ENCODE measurements at regions not wholly inside any gene's neighbourhood (a gene's known extent, or its start where the extent isn't known, plus 50 kb on each side); places are given as distances from the start of the nearest gene placed in this dataset.
A peak's percentile ranks its signal among the peaks of the same experiment; 100 is the strongest.

DNA sequence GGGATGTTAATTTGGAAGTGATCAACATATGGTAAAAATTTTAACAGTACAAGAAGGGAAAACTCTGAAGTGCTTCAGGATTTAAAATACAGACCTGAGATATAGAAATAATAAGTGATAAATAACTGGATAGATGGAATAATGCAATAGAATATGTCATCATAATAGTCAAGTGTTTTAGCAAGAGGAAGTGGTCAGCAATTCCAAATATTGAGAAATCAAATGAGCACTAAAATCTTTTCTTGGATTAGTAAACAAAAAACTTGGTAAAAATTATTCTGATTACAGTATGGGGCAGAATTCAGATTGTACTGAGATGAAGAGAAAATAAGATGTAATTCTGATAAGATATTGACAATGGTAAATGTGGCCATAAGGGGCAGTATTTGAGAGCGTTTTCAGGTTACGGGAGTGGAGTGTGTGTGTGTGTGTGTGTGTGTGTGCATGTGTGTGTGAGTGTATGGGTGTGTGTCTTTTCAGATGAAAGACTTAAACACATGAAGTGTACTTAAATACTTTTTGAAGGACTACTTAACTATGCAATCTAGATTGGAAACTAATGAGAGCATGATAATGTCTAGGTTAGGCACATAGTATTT is 217.9 kb upstream of the ITGA4 start:
- Mint-ChIP-seq H3K4me3 (no peak overlapping the region), H3K9me3 (peaks cover 3% of the 10 kb centered on the region), H3K27me3 (no peaks in the 10 kb centered on the region), H3K4me1 (peaks cover 20% of the 10 kb centered on the region), H3K27ac (no peak overlapping the region), H3K36me3 (no peaks in the 10 kb centered on the region)
- ATAC-seq, result no peak

DNA sequence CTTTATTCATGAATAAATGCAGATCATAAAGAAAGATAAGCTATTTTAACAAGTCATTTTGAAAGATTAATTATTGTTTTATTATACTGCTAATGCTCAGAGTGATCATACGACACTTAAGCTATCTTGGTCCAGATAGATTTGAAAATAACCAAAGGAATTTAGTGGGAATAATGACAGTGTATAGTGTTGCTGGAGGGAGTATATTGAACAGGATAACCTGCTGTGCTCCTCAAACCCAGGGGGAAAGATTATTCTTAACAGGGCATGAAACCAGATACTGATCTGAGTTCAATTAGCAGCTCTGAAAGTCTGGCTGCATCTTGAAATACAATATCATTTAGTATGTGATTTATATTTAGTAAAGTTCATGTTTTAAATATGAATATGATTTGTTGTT is 216.3 kb upstream of the ITGA4 start:
- Mint-ChIP-seq H3K9me3 (peaks cover 3% of the 10 kb centered on the region), H3K36me3 (no peaks in the 10 kb centered on the region), H3K4me3 (no peak overlapping the region), H3K27ac (no peak overlapping the region), H3K4me1 (peaks cover 18% of the 10 kb centered on the region), H3K27me3 (no peaks in the 10 kb centered on the region)
- no peak for ATAC-seq

DNA sequence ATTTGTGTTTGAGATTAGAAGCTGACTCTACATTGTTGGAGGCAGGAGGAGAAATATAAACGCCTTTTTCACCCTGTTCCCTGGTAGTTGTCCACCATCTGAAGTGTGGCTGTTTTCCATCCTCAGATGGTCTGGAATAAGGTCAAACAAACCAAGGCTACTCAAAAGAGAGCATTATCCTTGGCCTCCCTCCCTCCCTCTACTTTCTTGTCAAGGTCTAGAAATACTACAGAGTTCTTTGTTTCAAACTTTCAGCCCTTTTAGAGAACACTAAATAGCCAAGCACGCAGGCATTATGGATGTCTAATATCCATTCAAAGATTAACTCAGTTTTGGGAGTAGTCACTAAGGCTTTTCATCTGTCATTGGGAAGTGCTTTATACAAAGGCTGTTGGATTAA is 215.8 kb upstream of the ITGA4 start:
- Mint-ChIP-seq H3K36me3 (no peaks in the 10 kb centered on the region), H3K27ac (no peak overlapping the region), H3K4me1 (peaks cover 13% of the 10 kb centered on the region), H3K4me3 (no peak overlapping the region), H3K27me3 (no peaks in the 10 kb centered on the region), H3K9me3 (peaks cover 3% of the 10 kb centered on the region)
- ATAC-seq, result no peak

DNA sequence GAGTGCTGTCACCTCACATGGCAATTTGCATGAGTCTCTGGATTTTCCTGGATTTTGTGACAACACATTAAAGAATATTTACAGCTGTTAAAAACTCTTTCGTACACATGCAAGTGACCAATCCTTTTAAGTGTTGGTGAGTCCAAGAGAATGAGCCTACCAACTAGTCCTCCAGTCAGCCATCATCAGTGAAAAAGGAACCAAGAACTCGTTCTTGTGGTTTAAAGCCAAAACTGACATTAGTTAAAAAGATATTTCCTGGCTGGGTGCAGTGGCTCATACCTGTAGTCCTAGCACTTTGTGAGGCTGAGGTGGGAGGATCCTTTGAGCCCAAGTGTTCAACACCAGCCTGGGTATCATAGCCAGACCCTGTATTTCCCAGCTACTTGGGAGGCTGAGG is 215.4 kb upstream of the ITGA4 start:
- H3K4me3 Mint-ChIP-seq, result no peak overlapping the region

DNA sequence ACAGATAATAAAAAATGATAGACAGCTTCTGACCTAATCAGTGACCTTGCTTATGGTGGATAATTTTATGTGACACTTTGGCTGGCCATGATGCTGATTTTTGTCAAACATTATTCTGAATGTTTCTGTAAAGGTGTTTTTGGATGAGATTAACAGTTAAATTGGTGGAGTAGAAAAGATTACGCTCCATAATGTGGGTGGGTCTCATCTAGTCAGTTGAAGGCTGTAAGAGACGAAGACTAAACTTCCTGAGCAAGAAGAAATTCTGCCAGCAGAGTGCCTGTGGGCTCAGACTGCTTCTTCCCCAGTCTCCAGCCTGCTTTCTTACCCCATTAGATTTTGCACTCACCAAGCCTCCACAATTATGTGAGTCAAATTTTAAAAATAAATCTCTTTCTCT is 214.9 kb upstream of the ITGA4 start:
- Mint-ChIP-seq H3K27me3 (no peaks in the 10 kb centered on the region), H3K4me3 (no peak overlapping the region), H3K36me3 (no peaks in the 10 kb centered on the region), H3K9me3 (peaks cover 1% of the 10 kb centered on the region), H3K27ac (no peak overlapping the region), H3K4me1 (peaks cover 8% of the 10 kb centered on the region)
- no peak for ATAC-seq

More for the DNA sequence above, 215.4 kb upstream of the ITGA4 start:
- Mint-ChIP-seq H3K4me1 (peaks cover 12% of the 10 kb centered on the region), H3K36me3 (no peaks in the 10 kb centered on the region), H3K27me3 (no peaks in the 10 kb centered on the region), H3K9me3 (peaks cover 3% of the 10 kb centered on the region), H3K27ac (no peak overlapping the region)
- ATAC-seq, result peak; percentile 58

DNA sequence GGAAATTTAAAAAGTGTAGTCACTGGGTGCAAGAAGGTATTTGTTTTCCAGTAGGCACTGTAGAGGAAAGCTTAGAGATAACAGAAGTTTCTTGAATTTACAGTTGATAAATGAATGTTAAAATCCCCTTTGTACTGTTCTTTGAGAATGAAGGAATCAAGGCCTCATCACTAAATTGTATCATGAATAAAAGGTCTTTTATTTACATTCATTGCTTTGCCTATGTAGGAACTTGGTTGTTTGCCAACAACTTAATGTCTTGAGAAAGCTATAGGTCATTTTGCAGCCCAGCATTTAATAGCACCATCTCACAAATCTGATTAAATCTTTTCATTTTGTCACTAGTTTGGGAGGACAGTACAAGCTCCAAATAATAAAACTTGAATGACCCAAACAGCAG is 213.9 kb upstream of the ITGA4 start:
- Mint-ChIP-seq H3K36me3 (no peaks in the 10 kb centered on the region), H3K27ac (no peak overlapping the region), H3K4me1 (peaks cover 6% of the 10 kb centered on the region), H3K4me3 (no peak overlapping the region), H3K27me3 (no peaks in the 10 kb centered on the region), H3K9me3 (no peaks in the 10 kb centered on the region)
- no peak for ATAC-seq

DNA sequence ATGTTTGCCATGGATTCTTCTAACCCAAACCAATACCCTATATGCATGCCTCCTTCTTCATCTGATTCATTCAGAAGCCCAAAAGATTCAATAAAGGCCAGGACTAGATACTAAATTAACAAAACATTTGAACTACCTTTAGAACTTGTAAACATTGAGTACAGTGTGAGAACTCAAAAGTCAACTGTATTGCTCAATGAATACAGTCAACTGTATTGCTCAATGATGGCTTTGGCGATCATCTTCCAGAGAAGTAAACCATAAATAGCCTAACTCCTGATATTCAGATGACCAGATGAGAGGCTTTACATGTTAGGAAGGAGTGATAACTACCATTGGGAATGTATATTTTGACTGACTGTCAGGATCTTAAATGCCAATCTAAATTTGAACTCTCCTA is 206.5 kb upstream of the ITGA4 start:
- no peak for ATAC-seq
- Mint-ChIP-seq H3K27me3 (no peaks in the 10 kb centered on the region), H3K9me3 (no peaks in the 10 kb centered on the region), H3K27ac (no peak overlapping the region), H3K36me3 (no peaks in the 10 kb centered on the region), H3K4me1 (no peaks in the 10 kb centered on the region), H3K4me3 (no peak overlapping the region)

DNA sequence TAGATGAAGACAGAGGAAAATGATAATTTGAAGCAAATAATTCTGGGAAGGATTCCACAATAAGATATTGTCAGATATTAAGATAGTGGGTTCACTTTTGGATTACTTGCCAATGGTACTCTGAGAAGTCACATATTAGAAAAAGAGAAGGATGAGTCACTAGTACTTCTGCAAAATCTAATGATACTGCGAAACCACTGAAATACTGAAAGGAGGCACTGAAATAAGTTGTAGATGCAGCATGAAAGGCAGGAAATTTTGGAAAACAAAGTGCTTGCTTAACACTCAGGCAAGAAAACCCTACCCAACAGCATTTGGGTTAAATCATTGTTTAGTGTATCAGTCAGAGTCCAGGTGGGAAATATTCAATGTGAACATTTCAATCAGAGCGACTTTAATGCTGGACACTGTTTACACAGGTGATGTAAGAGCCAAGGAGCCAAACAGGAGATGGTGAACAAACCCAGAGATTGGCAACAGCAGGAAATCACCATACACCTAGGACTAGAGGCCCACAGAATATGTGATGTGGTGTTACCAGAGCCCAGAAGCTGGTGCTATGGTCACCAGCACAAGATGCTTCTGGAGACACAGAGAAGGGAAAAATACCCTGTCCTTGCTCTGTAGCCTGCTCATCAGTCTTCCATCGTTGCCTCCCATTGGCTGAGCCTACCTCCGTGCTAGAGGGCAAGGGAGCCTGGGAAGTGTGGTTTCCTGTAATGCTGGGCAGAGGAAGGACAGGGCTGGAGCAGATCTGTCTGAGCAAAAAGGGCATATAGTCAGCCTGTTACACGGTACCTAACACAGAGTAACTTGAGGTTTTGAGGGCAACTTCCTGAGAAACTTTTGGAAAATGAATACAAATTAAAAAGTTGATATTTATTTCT is 204.7 kb upstream of the ITGA4 start:
- Mint-ChIP-seq H3K36me3 (no peaks in the 10 kb centered on the region), H3K27ac (no peak overlapping the region), H3K4me1 (no peaks in the 10 kb centered on the region), H3K4me3 (no peak overlapping the region), H3K27me3 (no peaks in the 10 kb centered on the region), H3K9me3 (no peaks in the 10 kb centered on the region)
- ATAC-seq, result no peak

DNA sequence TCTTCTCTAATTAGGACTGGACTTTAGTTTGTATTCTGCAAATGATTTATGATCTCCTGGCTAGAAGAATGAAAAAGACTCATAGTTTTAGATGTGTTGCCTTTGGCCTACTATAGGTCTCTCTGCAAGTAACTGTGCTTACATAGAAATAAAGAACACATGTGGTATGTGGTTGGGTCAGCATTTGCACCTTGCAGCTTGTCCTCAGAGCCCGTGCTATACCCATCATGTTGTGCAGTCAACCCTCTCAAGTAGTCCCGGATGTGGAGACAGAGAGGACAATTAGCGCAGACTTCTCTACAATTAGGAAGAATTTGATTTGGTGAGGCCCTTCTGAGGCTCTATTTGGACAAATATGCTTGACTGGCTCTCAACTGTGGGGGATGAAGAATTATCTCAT is 203.7 kb upstream of the ITGA4 start:
- no peaks in the 10 kb centered on the region for H3K36me3 Mint-ChIP-seq
- H3K4me3 Mint-ChIP-seq, result no peak overlapping the region
- no peaks in the 10 kb centered on the region for H3K9me3 Mint-ChIP-seq
- no peaks in the 10 kb centered on the region for H3K27me3 Mint-ChIP-seq
- no peaks in the 10 kb centered on the region for H3K4me1 Mint-ChIP-seq
- no peak for ATAC-seq
- H3K27ac Mint-ChIP-seq, result no peak overlapping the region

DNA sequence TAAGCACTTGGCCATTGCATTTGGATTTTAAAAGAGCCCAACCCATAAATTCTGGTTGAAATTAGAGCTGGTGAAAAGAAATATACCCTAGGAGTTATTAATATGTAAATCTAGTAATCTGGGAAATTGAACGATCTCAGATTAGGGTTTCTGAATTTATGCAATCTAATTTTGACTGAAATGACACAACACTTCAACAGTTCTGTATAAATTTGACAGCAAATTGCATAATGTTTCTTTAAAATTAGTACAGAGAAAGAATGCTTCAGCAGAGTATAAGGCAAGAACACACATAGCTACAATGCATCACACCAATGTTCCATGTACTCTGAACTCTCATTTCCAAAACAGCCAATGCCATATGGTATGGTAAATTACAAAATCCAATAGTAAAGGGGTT is 201.5 kb upstream of the ITGA4 start:
- Mint-ChIP-seq H3K27ac (no peak overlapping the region), H3K9me3 (no peaks in the 10 kb centered on the region), H3K4me3 (no peak overlapping the region), H3K36me3 (no peaks in the 10 kb centered on the region), H3K27me3 (no peaks in the 10 kb centered on the region), H3K4me1 (no peaks in the 10 kb centered on the region)
- no peak for ATAC-seq

DNA sequence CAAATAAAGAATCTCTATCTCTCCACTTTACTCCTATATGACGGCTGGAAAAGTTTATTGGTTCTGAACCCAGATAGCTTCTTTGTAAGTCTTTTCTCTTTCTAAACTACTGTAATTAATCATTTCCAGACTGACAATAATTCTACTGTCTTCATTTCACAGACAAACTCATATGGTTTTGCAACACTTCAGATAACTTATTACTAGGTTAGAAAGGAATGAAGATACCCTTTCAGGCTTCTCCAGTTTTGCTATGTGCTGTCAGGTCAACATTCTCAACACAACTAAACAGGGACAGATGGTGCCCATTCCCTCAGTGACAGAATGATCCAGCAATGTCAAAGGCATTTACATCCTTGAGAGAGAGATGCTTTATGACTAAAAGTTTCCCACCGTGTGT is 198.5 kb upstream of the ITGA4 start:
- Mint-ChIP-seq H3K4me3 (no peak overlapping the region), H3K9me3 (no peaks in the 10 kb centered on the region), H3K27ac (no peak overlapping the region), H3K27me3 (no peaks in the 10 kb centered on the region), H3K36me3 (no peaks in the 10 kb centered on the region), H3K4me1 (no peaks in the 10 kb centered on the region)
- no peak for ATAC-seq

DNA sequence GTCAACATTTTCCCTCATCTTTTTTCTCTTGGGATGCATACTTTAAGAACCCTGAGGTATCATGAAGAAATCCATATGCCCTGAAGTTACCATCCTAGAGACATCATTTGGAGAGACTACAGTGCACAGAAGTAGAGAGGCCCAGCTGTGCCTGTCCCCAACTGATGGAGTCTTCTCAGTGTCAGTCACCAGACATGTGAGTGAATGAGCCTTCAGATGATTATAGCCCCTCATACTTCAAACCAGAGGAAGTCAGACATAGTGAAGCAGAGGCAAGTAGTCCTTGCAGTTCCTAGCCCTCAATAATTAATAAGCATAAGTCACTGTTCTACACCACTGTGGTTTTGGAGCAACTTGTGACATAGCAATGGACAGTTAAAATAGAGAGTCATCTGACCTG is 194.4 kb upstream of the ITGA4 start:
- H3K4me3 Mint-ChIP-seq, result no peak overlapping the region
- no peaks in the 10 kb centered on the region for H3K36me3 Mint-ChIP-seq
- no peaks in the 10 kb centered on the region for H3K27me3 Mint-ChIP-seq
- no peaks in the 10 kb centered on the region for H3K9me3 Mint-ChIP-seq
- H3K4me1 Mint-ChIP-seq, result no peaks in the 10 kb centered on the region
- no peak for ATAC-seq
- H3K27ac Mint-ChIP-seq, result no peak overlapping the region

DNA sequence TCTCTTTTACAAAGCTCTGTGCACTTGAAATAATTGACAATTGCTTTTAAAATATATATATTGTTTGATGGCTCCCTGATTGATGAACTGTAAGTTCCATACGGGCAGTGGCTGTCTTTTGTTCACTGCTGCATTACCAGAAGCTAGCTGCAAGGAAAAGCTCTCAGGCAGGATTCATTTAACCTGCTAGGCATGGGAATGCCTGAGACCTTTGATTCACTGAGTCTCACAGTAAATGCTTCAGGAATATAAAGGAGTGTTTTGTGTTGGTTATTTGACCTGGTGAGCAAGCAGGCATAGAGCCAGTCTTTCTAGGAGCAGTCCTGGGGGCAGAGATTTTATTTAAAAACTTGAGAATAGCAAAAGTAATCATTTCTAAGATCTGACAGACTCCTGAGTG is 193.2 kb upstream of the ITGA4 start:
- Mint-ChIP-seq H3K27ac (no peak overlapping the region), H3K36me3 (no peaks in the 10 kb centered on the region), H3K4me1 (no peaks in the 10 kb centered on the region), H3K9me3 (no peaks in the 10 kb centered on the region), H3K27me3 (no peaks in the 10 kb centered on the region), H3K4me3 (no peak overlapping the region)
- ATAC-seq, result no peak

DNA sequence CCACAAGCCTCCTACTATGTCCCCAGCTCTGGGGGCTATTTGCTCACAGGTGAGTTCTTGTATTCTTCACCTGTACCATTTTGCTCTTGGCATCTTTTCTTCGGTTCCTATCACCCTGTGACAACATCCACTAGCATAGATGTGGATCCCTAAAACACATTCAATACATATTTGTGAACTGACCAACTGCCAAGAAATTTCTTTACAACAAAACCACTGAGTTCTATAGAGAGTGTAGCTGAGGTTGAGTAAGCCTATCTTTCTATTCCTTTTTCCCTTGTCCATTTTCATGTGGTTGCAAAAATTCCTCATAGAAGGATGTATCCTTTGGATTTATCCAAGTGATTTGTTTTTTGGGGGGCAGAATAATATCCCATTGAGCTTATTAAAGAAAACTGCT is 192.7 kb upstream of the ITGA4 start:
- ATAC-seq, result no peak
- Mint-ChIP-seq H3K4me1 (no peaks in the 10 kb centered on the region), H3K4me3 (no peak overlapping the region), H3K27ac (no peak overlapping the region), H3K27me3 (no peaks in the 10 kb centered on the region), H3K36me3 (no peaks in the 10 kb centered on the region), H3K9me3 (no peaks in the 10 kb centered on the region)

DNA sequence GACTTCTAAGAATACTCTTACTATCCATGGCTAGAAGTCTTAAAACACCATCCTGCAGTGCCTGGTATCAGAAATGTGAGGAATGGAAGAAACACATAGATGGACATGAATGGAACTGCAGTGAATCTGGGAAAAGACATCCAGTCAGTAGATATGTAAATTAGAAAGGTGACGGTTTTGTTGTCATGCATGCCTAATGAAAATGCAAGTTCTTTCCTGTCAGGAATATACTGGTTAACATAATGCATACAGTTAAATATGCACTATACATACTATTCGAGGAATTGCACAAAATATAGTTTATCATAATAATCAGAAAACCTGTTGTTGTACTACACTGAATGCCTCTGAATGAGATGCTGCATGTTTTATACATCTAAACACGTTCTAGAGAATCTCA is 190.6 kb upstream of the ITGA4 start:
- H3K4me1 Mint-ChIP-seq, result no peaks in the 10 kb centered on the region
- H3K4me3 Mint-ChIP-seq, result no peak overlapping the region
- peaks cover 4% of the 10 kb centered on the region for H3K9me3 Mint-ChIP-seq
- no peaks in the 10 kb centered on the region for H3K36me3 Mint-ChIP-seq
- H3K27me3 Mint-ChIP-seq, result no peaks in the 10 kb centered on the region
- no peak overlapping the region for H3K27ac Mint-ChIP-seq
- ATAC-seq, result no peak

DNA sequence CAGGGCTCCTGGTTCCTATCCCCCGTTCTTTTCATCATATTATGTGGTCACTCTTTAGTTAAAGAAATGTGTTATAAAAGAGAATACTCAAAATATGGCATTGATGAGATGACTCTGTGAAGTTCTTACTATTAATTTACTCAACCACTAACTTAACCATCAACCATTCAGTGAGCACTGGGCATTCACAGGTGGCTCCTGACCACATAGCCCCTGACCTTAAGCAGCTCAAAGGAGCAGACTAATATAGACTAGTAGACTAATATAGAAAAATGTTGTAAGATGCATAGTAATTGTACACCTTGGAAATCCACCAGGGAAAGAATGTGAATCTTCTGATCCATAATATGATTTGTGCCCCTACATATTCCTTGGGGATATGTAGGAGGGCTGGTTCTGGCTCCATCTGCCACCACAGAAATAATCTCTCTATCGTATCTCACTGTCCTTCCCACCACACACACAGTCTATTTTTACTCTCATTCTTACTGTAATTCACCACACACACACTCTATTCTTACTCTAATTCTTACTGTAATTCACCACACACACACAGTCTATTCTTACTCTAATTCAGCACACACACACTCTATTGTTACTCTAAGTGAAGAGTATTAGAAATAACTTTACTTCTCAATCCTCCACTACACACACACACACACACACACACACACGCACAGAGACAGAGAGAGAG is 188.9 kb upstream of the ITGA4 start:
- Mint-ChIP-seq H3K27ac (no peak overlapping the region), H3K4me3 (no peak overlapping the region), H3K27me3 (no peaks in the 10 kb centered on the region), H3K9me3 (peaks cover 4% of the 10 kb centered on the region), H3K36me3 (no peaks in the 10 kb centered on the region), H3K4me1 (no peaks in the 10 kb centered on the region)
- ATAC-seq, result no peak
